ENCODE measurements at regions not wholly inside any gene's neighbourhood (a gene's known extent, or its start where the extent isn't known, plus 50 kb on each side); places are given as distances from the start of the nearest gene placed in this dataset.

GRCh38 chr4:85222561-85222960 lies 252.4 kb upstream of the ARHGAP24 start:
- DNase-seq (ENCODE audit: low spot score) = no peak
- in situ Hi-C loops (cut with HindIII; ENCODE audit: low sequenced_read_pairs) = no loop called here

GRCh38 chr4:85228264-85228663 lies 246.7 kb upstream of the ARHGAP24 start:
- in situ Hi-C loops (cut with HindIII; ENCODE audit: low sequenced_read_pairs) = no loop called here
- DNase-seq (ENCODE audit: low spot score) = no peak

DNA sequence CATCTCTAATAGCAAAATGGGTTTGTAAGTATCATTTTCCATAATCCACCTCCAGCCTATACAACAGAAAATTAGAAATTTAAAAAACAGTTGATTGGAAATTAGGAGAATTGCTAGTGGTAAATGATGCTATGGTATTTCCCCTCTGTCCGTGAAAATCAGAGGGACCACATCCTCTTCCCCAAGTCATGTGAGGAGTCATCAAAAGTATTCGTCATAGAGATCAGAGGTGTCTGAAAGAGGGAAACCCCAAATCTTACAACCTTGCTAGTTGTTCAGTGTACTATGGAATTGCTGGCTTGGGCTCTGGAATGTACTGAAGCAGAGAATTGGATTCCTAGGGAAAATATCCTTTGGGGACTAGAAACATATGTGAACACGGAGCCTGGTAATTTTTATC lies 241.4 kb upstream of the ARHGAP24 start:
- DNase-seq (ENCODE audit: low spot score) = no peak
- in situ Hi-C loops (cut with HindIII; ENCODE audit: low sequenced_read_pairs) = no loop called here

DNA sequence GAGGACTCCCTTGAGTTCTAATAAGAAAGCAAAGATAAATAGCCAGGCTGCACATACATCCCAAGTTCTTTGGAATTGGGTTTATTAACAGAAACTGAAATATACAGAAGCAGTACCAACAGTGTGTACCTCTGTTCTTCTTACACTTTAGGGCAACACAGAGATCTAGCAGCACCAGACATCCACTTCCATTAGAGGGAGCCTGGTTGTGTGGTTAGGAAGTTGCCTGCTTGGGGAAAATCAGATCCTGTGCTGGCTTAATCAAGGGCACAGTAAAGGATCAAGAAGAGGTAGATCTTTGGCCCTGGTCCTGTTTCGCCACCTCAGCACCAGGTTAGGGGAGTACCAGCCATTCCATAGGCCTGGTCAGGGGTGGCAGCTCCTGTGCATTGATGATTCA lies 231.1 kb upstream of the ARHGAP24 start:
- in situ Hi-C loops (cut with HindIII; ENCODE audit: low sequenced_read_pairs) = no loop called here
- DNase-seq (ENCODE audit: low spot score) = no peak

GRCh38 chr4:85244638-85245037 lies 230.3 kb upstream of the ARHGAP24 start:
- DNase-seq (ENCODE audit: low spot score) = no peak
- in situ Hi-C loops (cut with HindIII; ENCODE audit: low sequenced_read_pairs) = no loop called here

DNA sequence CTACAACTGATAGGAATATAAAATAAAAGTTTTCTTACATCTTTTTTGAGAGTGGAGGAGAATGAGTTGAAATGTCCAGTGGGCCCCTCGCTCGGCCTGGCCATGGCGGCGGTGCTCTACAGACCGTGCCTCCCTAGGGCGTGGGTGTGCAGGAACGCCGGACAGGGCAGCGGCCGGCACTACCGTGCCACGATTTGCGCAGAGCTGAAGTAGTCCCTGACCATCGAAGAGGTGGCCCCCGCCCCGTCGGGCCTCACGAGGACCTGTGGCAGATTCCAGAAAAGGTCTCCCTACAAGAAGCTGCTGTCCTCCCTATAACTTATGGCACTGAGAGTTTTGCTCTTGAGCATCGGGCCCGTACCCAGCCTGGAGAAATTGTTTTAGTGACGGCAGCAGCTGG lies 228.9 kb upstream of the ARHGAP24 start:
- in situ Hi-C loops (cut with HindIII; ENCODE audit: low sequenced_read_pairs) = no loop called here

DNA sequence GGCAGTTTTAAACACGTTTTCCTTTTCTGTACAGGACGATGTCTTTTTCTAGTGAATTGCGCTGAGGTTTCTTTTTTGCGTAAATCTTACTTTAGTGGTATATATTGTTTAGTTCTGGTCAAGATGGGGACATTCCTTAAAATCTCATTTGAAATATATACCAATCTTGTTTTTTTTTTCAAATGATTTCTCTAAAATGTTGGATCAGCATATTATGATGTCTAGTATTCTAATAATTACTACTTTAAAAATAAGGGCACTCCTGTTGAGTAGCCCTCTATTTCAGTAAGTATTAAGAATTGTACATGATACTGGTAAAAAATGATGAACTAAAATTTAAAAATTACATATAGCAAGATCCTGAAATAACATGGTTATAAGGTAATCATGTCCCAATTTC lies 224.1 kb upstream of the ARHGAP24 start:
- in situ Hi-C loops (cut with HindIII; ENCODE audit: low sequenced_read_pairs) = no loop called here

More for the DNA sequence above, 228.9 kb upstream of the ARHGAP24 start:
- no peak for DNase-seq (ENCODE audit: low spot score)

GRCh38 chr4:85257817-85258370 lies 217.1 kb upstream of the ARHGAP24 start:
- DNase-seq (ENCODE audit: low spot score) = no peak
- in situ Hi-C loops (cut with HindIII; ENCODE audit: low sequenced_read_pairs) = no loop called here

More for the DNA sequence above, 224.1 kb upstream of the ARHGAP24 start:
- no peak for DNase-seq (ENCODE audit: low spot score)

GRCh38 chr4:85260064-85260463 lies 214.9 kb upstream of the ARHGAP24 start:
- DNase-seq (ENCODE audit: low spot score) = no peak
- in situ Hi-C loops (cut with HindIII; ENCODE audit: low sequenced_read_pairs) = no loop called here

- in situ Hi-C loops (cut with HindIII; ENCODE audit: low sequenced_read_pairs) = no loop called here
- no peak for DNase-seq (ENCODE audit: low spot score)
These were observed 209.7 kb upstream of the ARHGAP24 start for GRCh38 chr4:85265234-85265633.

- in situ Hi-C loops (cut with HindIII; ENCODE audit: low sequenced_read_pairs) = no loop called here
- no peak for DNase-seq (ENCODE audit: low spot score)
These were observed 206.8 kb upstream of the ARHGAP24 start for GRCh38 chr4:85268188-85268587.

- DNase-seq (ENCODE audit: low spot score) = no peak
- in situ Hi-C loops (cut with HindIII; ENCODE audit: low sequenced_read_pairs) = no loop called here
These were observed 206.0 kb upstream of the ARHGAP24 start for GRCh38 chr4:85268961-85269360.

DNA sequence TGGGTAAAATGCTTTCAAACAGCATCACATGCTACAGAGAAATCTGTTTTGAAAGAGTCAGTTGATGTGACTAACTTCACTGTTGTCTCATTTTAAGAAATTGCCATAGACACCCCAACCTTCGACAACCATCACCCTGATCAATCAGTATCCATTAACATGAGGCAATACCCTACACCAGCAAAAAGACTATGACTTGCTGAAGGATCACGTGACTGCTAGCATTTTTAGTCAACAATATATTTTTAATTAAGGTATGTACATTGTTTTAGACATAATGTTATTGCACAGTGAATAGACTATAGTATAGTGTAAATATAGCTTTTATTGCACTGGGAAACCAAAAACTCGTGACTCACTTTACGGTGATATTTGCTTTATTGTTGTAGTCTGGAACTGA lies 200.0 kb upstream of the ARHGAP24 start:
- no peak for DNase-seq (ENCODE audit: low spot score)
- in situ Hi-C loops (cut with HindIII; ENCODE audit: low sequenced_read_pairs) = no loop called here

DNA sequence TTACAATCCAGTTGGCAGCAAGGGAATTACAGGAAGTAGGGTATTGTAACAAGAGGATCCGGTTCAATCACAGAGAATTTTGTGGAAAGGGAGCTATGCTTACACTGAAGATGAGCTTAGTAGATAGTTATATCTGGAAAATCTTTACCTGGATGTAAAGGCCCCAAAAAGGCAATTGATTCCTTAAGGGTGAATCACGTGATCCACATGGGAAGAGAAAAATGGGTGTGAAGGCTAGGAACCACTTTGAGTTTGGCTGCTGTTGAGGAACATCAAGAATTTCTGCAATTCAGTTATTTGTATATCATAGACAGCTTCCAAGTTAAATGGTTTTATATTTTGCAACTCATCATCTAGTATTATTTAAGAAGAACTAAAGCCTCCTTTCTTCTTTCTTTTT lies 194.0 kb upstream of the ARHGAP24 start:
- no peak for DNase-seq (ENCODE audit: low spot score)
- in situ Hi-C loops (cut with HindIII; ENCODE audit: low sequenced_read_pairs) = no loop called here

GRCh38 chr4:85291226-85291625 lies 183.7 kb upstream of the ARHGAP24 start:
- DNase-seq (ENCODE audit: low spot score) = no peak
- in situ Hi-C loops (cut with HindIII; ENCODE audit: low sequenced_read_pairs) = no loop called here

DNA sequence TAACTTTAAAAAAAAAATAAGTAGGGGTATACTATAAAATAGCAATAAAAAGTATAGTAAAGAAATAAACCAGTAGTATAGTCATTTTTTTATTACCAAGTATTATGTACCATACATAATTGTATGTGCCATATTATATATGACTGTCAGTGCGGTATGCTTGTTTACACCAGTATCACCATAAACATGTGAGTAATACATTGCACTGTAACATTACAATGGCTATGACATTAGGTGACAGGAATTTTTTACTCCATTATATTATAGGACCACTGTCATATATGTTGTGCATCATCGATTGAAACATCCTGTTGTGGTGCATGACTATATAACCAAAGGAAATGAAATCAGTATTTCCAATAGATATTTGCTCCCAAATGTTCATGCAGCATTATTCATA lies 176.9 kb upstream of the ARHGAP24 start:
- in situ Hi-C loops (cut with HindIII; ENCODE audit: low sequenced_read_pairs) = no loop called here

GRCh38 chr4:85302193-85302736 lies 172.7 kb upstream of the ARHGAP24 start:
- no peak for DNase-seq (ENCODE audit: low spot score)
- in situ Hi-C loops (cut with HindIII; ENCODE audit: low sequenced_read_pairs) = no loop called here

More for the DNA sequence above, 176.9 kb upstream of the ARHGAP24 start:
- no peak for DNase-seq (ENCODE audit: low spot score)

DNA sequence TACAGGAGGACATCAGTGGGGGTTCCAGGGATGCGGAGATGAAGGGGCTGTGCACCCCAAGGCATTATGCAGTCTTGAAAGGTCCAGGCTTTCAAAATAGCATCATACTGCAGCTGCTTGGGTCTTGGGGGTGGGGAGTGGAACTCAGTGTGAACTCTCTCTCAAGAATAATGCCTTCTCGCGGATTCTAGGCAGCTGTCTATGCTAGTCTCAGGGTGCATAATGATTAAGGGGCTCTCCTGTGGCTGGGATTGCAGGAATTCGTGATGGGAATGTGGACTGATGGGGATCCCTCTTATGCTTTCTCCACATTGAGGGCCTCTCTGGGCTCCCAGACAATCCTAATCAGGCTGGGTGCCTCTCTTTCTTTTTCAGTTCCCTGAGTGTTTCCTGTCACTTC lies 172.2 kb upstream of the ARHGAP24 start:
- in situ Hi-C loops (cut with HindIII; ENCODE audit: low sequenced_read_pairs) = no loop called here

GRCh38 chr4:85318415-85318814 lies 156.5 kb upstream of the ARHGAP24 start:
- in situ Hi-C loops (cut with HindIII; ENCODE audit: low sequenced_read_pairs) = no loop called here
- no peak for DNase-seq (ENCODE audit: low spot score)

More for the DNA sequence above, 172.2 kb upstream of the ARHGAP24 start:
- DNase-seq (ENCODE audit: low spot score) = no peak

DNA sequence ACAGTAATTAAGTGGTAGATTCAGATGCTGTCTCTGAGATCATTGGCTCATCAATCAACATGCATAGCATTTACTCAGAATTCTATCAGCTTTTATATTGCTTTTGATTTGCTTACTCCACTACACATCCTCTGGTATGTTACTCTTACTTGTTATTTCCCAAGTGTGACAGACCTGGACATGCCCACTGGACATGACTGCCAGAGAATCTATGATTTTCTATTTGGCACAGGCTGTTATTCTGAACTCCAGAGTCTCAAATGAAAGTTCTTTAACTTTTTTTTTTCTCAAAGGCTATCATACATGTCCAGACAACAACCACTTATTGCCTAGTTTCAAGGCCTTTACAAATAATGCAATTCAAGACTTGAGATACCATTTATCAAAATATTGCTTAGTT lies 116.1 kb upstream of the ARHGAP24 start:
- no peak for DNase-seq (ENCODE audit: low spot score)
- in situ Hi-C loops (cut with HindIII; ENCODE audit: low sequenced_read_pairs) = no loop called here

- no peak for DNase-seq (ENCODE audit: low spot score)
- in situ Hi-C loops (cut with HindIII; ENCODE audit: low sequenced_read_pairs) = no loop called here
These were observed 112.4 kb upstream of the ARHGAP24 start for GRCh38 chr4:85362550-85362949.
